CD4-positive, alpha-beta T cell (primary cell): ENCODE measurements at regions not wholly inside any gene's neighbourhood (a gene's known extent, or its start where the extent isn't known, plus 50 kb on each side); places are given as distances from the start of the nearest gene placed in this dataset.

Experiments
- ATAC-seq: fragments of 200-7000 bp; cut with Tn5 transposase; one replicate; pipeline ENCODE4 v1.10.0; 2022; ENCODE audit warnings: mild to moderate bottlenecking; ENCODE audit not compliant: poor library complexity
- CTCF ChIA-PET: fragments of 350-600 bp; sonication (Branson Sonifier 250); formaldehyde crosslinking; loops from one replicate; lab custom pipeline; 2021; ENCODE audit warnings: antibody characterized with exemption, inconsistent platforms; lab: Charles Lee
- POLR2A ChIA-PET: fragments of 350-600 bp; sonication (Branson Sonifier 250); formaldehyde crosslinking; loops from one replicate; lab custom pipeline; 2021; ENCODE audit warnings: antibody characterized with exemption, inconsistent platforms; lab: Charles Lee
- DNase-seq, 14 experiments: peaks; one replicate each; pipeline ENCODE4 v3.0.0-alpha.2; 2013 to 2020; ENCODE audit warnings: mixed read lengths in 2 of 14
- H3K27ac ChIP-seq, 2 donors: one replicate each; pipeline versions ENCODE4 v1.5.1 to v1.7.0; 2013; ENCODE audit warnings: low read length in 2 of 2, low read depth in 1 of 2, mild to moderate bottlenecking in 1 of 2
- H3K27me3 ChIP-seq, 2 experiments: 1 replicate in 1 of 2; 2 replicates in 1 of 2; pipeline versions ENCODE4 v1.6.1 to v1.7.0; 2013; ENCODE audit warnings: low read length in 2 of 2, control low read depth in 1 of 2, mild to moderate bottlenecking in 1 of 2, moderate library complexity in 1 of 2; ENCODE audit not compliant: insufficient read depth in 2 of 2, control insufficient read depth in 1 of 2
- H3K36me3 ChIP-seq: one replicate; pipeline ENCODE4 v1.6.1; 2013; ENCODE audit warnings: low read length, control low read depth; ENCODE audit not compliant: insufficient read depth
- H3K4me1 ChIP-seq: one replicate; pipeline ENCODE4 v1.6.1; 2013; ENCODE audit warnings: low read length, control low read depth; ENCODE audit not compliant: insufficient read depth
- H3K4me3 ChIP-seq: one replicate; pipeline ENCODE4 v1.5.1; 2013; ENCODE audit warnings: mild to moderate bottlenecking, low read length, moderate library complexity
- H3K9me3 ChIP-seq, 2 experiments: 1 replicate in 1 of 2; 2 replicates in 1 of 2; pipeline versions ENCODE4 v1.6.1 to v1.7.0; 2013; ENCODE audit warnings: low read length in 2 of 2, mild to moderate bottlenecking in 2 of 2, control low read depth in 1 of 2, moderate library complexity in 1 of 2; ENCODE audit not compliant: control insufficient read depth in 1 of 2, insufficient read depth in 1 of 2
- H3K27ac Mint-ChIP-seq: one replicate; pipeline ENCODE4 v1.8.0; 2020; ENCODE audit warnings: mixed read lengths
- H3K27me3 Mint-ChIP-seq: one replicate; pipeline ENCODE4 v1.8.0; 2021; ENCODE audit warnings: mixed read lengths
- H3K36me3 Mint-ChIP-seq: one replicate; pipeline ENCODE4 v1.8.0; 2021; ENCODE audit warnings: low read depth, mixed read lengths
- H3K4me1 Mint-ChIP-seq: one replicate; pipeline ENCODE4 v1.8.0; 2021; ENCODE audit warnings: low read depth, mixed read lengths
- H3K4me3 Mint-ChIP-seq: one replicate; pipeline ENCODE4 v1.8.0; 2020; ENCODE audit warnings: mild to moderate bottlenecking, mixed read lengths
- H3K9me3 Mint-ChIP-seq: one replicate; pipeline ENCODE4 v1.8.0; 2020; ENCODE audit warnings: mixed read lengths
- CTCF ChIP-seq: fragments of 200-600 bp; IDR thresholded peaks from one replicate; pipeline ENCODE4 v1.8.0; 2022; ENCODE audit warnings: antibody characterized with exemption, mild to moderate bottlenecking
- intact Hi-C, 2 experiments: fragments of 100-400 bp; cut with DNase I in 1 of 2; cut with micrococcal nuclease in 1 of 2; formaldehyde crosslinking; loops; one replicate each; pipeline versions ENCODE4 v1.15.1 to v1.9.0; 2023 to 2025; cut with DNase I, micrococcal nuclease

- ChIA-PET POLR2A (no interaction called here), CTCF (no interaction called here)
- no peak overlapping the region for H3K4me3 Mint-ChIP-seq
- no peak for DNase-seq
- H3K36me3 Mint-ChIP-seq = no peaks in the 10 kb centered on the region
- peaks cover 29% of the 10 kb centered on the region for H3K27me3 Mint-ChIP-seq
- Histone ChIP-seq H3K27ac (no peak overlapping the region), H3K9me3 (no peaks in the 10 kb centered on the region), H3K27me3 (peaks cover 0 to 5% of the 10 kb centered on the region in 2 experiments), H3K36me3 (no peaks in the 10 kb centered on the region), H3K4me3 (no peak overlapping the region), H3K4me1 (no peaks in the 10 kb centered on the region)
- intact Hi-C loops = no loop called here
- ATAC-seq = no peak
- no peaks in the 10 kb centered on the region for H3K4me1 Mint-ChIP-seq
- H3K9me3 Mint-ChIP-seq = no peaks in the 10 kb centered on the region
- H3K27ac Mint-ChIP-seq = no peak overlapping the region
- no peak for TF ChIP-seq CTCF
Observed at GRCh38 chr16:66211651-66212050, 154.8 kb upstream of the CDH5 start.

GRCh38 chr16:66207883-66208265, 158.6 kb upstream of the CDH5 start:
- peaks cover 30% of the 10 kb centered on the region for H3K27me3 Mint-ChIP-seq
- no peaks in the 10 kb centered on the region for H3K9me3 Mint-ChIP-seq
- no peaks in the 10 kb centered on the region for H3K4me1 Mint-ChIP-seq
- no peak overlapping the region for H3K27ac Mint-ChIP-seq
- POLR2A ChIA-PET = no interaction called here
- CTCF ChIA-PET = no interaction called here
- ATAC-seq = no peak
- Histone ChIP-seq H3K27ac (no peak overlapping the region), H3K4me3 (no peak overlapping the region), H3K9me3 (no peaks in the 10 kb centered on the region), H3K27me3 (peaks cover 0 to 5% of the 10 kb centered on the region in 2 experiments), H3K36me3 (no peaks in the 10 kb centered on the region), H3K4me1 (no peaks in the 10 kb centered on the region)
- peak in 1 of 14 experiments; percentile 12 for DNase-seq
- intact Hi-C loops = no loop called here
- no peaks in the 10 kb centered on the region for H3K36me3 Mint-ChIP-seq
- no peak overlapping the region for H3K4me3 Mint-ChIP-seq
- no peak for TF ChIP-seq CTCF

- H3K4me3 ChIP-seq = no peak overlapping the region
Observed at GRCh38 chr16:66207139-66207882, 159.2 kb upstream of the CDH5 start.

More at GRCh38 chr16:66207139-66207882, 159.2 kb upstream of the CDH5 start:
- Histone ChIP-seq H3K4me1 (no peaks in the 10 kb centered on the region), H3K27ac (no peak overlapping the region), H3K27me3 (peaks cover 0 to 5% of the 10 kb centered on the region in 2 experiments), H3K36me3 (no peaks in the 10 kb centered on the region), H3K9me3 (no peaks in the 10 kb centered on the region)
- Mint-ChIP-seq H3K4me3 (no peak overlapping the region), H3K27me3 (peaks cover 30% of the 10 kb centered on the region), H3K36me3 (no peaks in the 10 kb centered on the region), H3K9me3 (no peaks in the 10 kb centered on the region), H3K27ac (no peak overlapping the region), H3K4me1 (no peaks in the 10 kb centered on the region)
- peak in 3 of 14 experiments; percentile 8 to 44 (median 33) for DNase-seq
- ChIA-PET CTCF (no interaction called here), POLR2A (no interaction called here)
- intact Hi-C loops = no loop called here
- TF ChIP-seq CTCF = no peak
- no peak for ATAC-seq
